MM.1S (cell line): ENCODE measurements at regions not wholly inside any gene's neighbourhood (a gene's known extent, or its start where the extent isn't known, plus 50 kb on each side); places are given as distances from the start of the nearest gene placed in this dataset.

ENCODE experiments used
- DNase-seq: peaks from one replicate; pipeline ENCODE4 v3.0.0-alpha.2; 2015
- H2AFZ ChIP-seq: fragments of 300-600 bp; sonication (generic); 2 replicates; pipeline ENCODE4 v1.6.0; 2016; ENCODE audit warnings: antibody characterized with exemption, low read length
- H3F3A ChIP-seq: fragments of 300-600 bp; sonication (generic); 2 replicates; pipeline ENCODE4 v1.6.1; 2016; ENCODE audit warnings: mild to moderate bottlenecking, antibody characterized with exemption, low read length, moderate library complexity, mixed read lengths; ENCODE audit not compliant: insufficient read depth
- H3K27ac ChIP-seq: fragments of 300-600 bp; sonication (generic); 2 replicates; pipeline ENCODE4 v1.5.1; 2016; ENCODE audit warnings: mild to moderate bottlenecking, low read length
- H3K27me3 ChIP-seq: fragments of 300-600 bp; sonication (generic); replicated peaks from 2 replicates; pipeline ENCODE4 v1.6.0; 2016; ENCODE audit warnings: low read length; ENCODE audit not compliant: insufficient read depth
- H3K36me3 ChIP-seq: fragments of 300-600 bp; sonication (generic); replicated peaks from 2 replicates; pipeline ENCODE4 v1.6.1; 2016; ENCODE audit warnings: mild to moderate bottlenecking, low read length, mixed read lengths; ENCODE audit not compliant: insufficient read depth
- H3K4me1 ChIP-seq: fragments of 300-600 bp; sonication (generic); 2 replicates; pipeline ENCODE4 v1.6.1; 2016; ENCODE audit warnings: low read length, mixed read lengths
- H3K4me2 ChIP-seq: fragments of 300-600 bp; sonication (generic); 2 replicates; pipeline ENCODE4 v1.6.0; 2016; ENCODE audit warnings: low read depth, low read length
- H3K4me3 ChIP-seq: fragments of 300-600 bp; sonication (generic); 2 replicates; pipeline ENCODE4 v1.5.1; 2016; ENCODE audit warnings: low read length, mixed read lengths
- H3K79me2 ChIP-seq: fragments of 300-600 bp; sonication (generic); 2 replicates; pipeline ENCODE4 v1.6.1; 2016; ENCODE audit warnings: mixed run types, low read length, mixed read lengths
- H3K9ac ChIP-seq: fragments of 300-600 bp; sonication (generic); 2 replicates; pipeline ENCODE4 v1.6.1; 2016; ENCODE audit warnings: low read length, mixed read lengths
- H3K9me2 ChIP-seq: fragments of 300-600 bp; sonication (generic); replicated peaks from 2 replicates; pipeline ENCODE4 v1.6.1; 2016; ENCODE audit warnings: mild to moderate bottlenecking, low read length, mixed read lengths; ENCODE audit not compliant: insufficient read depth
- H3K9me3 ChIP-seq: fragments of 300-600 bp; sonication (generic); replicated peaks from 2 replicates; pipeline ENCODE4 v1.6.1; 2016; ENCODE audit warnings: mild to moderate bottlenecking, low read length, mixed read lengths; ENCODE audit not compliant: insufficient read depth
- H4K20me1 ChIP-seq: fragments of 300-600 bp; sonication (generic); 2 replicates; pipeline ENCODE4 v1.6.1; 2016; ENCODE audit warnings: mild to moderate bottlenecking, low read length, moderate library complexity, mixed read lengths; ENCODE audit not compliant: insufficient read depth
- EZH2 ChIP-seq: fragments of 300-600 bp; sonication (generic); optimal IDR thresholded peaks from 2 replicates; pipeline ENCODE3; 2017; ENCODE audit warnings: low read depth, mild to moderate bottlenecking, antibody characterized with exemption, low read length, mixed read lengths
- EZH2phosphoT487 ChIP-seq: fragments of 300-600 bp; sonication (generic); IDR thresholded peaks from 2 replicates; pipeline ENCODE4 v1.6.1; 2018; ENCODE audit warnings: antibody characterized with exemption, low read length
- TF ChIP-seq, protein P1 (sequence below): fragments of 300-600 bp; sonication (generic); IDR thresholded peaks from 2 replicates; pipeline ENCODE4 v1.5.1; 2016; ENCODE audit warnings: antibody characterized with exemption, low read length, mixed read lengths

DNA sequence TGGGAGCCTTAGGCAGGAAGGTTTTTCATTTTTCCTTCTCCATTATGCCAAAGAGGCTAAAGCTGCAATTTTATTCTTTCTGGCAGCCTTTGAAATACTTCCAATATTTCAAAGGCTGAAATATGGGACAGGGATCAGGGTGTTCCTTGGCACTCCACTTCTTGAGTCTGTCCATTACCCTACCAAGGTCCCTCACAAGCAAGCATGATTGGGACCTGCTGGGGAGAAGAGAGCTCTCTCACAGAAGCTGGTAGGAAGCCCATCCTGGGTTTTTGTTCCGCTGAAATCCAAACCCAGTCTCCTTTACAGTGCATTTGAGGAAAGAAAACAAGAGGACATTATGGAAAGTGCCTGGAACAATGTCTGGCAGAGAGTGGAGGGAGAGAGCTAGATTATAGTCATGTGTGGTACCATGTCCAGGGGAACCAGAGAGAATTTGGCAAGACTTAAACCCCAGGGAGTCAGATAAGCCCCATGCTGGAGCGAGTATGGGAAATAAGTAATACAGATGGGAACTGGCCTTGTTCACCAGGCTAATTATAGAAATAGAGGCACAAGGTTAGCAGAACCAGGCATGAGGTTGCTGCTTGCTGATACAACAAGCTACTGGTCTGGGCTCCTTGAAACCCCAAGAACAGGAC, 104.7 kb downstream of the LSM5 start:
- no peaks in the 10 kb centered on the region for H3K79me2 ChIP-seq
- H3K9me3 ChIP-seq, result no peaks in the 10 kb centered on the region
- DNase-seq, result no peak
- H2AFZ ChIP-seq, result no peak overlapping the region
- no peak overlapping the region for H3K4me2 ChIP-seq
- no peaks in the 10 kb centered on the region for H3F3A ChIP-seq
- H3K4me3 ChIP-seq, result no peak overlapping the region
- no peaks in the 10 kb centered on the region for H3K36me3 ChIP-seq
- no peaks in the 10 kb centered on the region for H3K27me3 ChIP-seq
- H4K20me1 ChIP-seq, result no peaks in the 10 kb centered on the region
- H3K4me1 ChIP-seq, result no peaks in the 10 kb centered on the region
- no peaks in the 10 kb centered on the region for H3K9me2 ChIP-seq
- no peak overlapping the region for H3K27ac ChIP-seq
- TF ChIP-seq, protein P1, sequence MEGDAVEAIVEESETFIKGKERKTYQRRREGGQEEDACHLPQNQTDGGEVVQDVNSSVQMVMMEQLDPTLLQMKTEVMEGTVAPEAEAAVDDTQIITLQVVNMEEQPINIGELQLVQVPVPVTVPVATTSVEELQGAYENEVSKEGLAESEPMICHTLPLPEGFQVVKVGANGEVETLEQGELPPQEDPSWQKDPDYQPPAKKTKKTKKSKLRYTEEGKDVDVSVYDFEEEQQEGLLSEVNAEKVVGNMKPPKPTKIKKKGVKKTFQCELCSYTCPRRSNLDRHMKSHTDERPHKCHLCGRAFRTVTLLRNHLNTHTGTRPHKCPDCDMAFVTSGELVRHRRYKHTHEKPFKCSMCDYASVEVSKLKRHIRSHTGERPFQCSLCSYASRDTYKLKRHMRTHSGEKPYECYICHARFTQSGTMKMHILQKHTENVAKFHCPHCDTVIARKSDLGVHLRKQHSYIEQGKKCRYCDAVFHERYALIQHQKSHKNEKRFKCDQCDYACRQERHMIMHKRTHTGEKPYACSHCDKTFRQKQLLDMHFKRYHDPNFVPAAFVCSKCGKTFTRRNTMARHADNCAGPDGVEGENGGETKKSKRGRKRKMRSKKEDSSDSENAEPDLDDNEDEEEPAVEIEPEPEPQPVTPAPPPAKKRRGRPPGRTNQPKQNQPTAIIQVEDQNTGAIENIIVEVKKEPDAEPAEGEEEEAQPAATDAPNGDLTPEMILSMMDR, result no peak
- TF ChIP-seq EZH2phosphoT487, result no peak
- TF ChIP-seq EZH2, result no peak
- H3K9ac ChIP-seq, result no peak overlapping the region

DNA sequence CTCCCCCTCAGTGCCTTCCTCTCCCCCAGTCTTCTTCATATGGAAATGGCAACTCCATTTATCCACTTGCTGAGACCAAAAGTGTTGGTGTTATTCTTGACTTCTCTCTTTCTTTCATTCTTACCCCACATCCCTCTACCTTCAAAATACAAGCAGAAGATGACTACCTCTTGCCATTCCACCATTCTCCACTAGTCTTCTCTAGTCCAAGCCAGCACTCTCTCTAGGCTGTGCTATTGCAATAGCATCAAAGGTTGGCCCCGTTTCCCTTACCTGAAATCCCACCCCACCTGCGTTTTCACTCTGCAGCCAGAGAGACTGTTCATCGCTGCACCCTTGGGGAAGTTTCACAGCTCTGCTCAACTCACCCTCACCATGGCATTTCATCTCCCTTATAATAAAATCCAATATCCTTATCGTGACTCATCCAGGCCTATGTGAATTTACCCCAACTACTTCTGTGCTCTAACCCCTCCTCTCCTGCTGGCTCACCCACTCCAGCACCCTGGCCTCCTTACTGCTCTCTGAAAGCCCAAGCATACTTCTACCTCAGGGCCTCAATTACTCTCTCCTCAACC, 109.1 kb downstream of the LSM5 start:
- no peaks in the 10 kb centered on the region for H3K9me3 ChIP-seq
- no peaks in the 10 kb centered on the region for H4K20me1 ChIP-seq
- no peaks in the 10 kb centered on the region for H3F3A ChIP-seq
- no peaks in the 10 kb centered on the region for H3K36me3 ChIP-seq
- no peak overlapping the region for H3K4me3 ChIP-seq
- no peaks in the 10 kb centered on the region for H3K27me3 ChIP-seq
- no peak for DNase-seq
- H3K9ac ChIP-seq, result no peak overlapping the region
- H3K9me2 ChIP-seq, result no peaks in the 10 kb centered on the region
- H2AFZ ChIP-seq, result no peak overlapping the region
- no peaks in the 10 kb centered on the region for H3K4me1 ChIP-seq
- H3K27ac ChIP-seq, result no peak overlapping the region
- no peaks in the 10 kb centered on the region for H3K79me2 ChIP-seq
- H3K4me2 ChIP-seq, result no peak overlapping the region
- no peak for TF ChIP-seq EZH2phosphoT487
- TF ChIP-seq, protein P1, result no peak
- TF ChIP-seq EZH2, result no peak

DNA sequence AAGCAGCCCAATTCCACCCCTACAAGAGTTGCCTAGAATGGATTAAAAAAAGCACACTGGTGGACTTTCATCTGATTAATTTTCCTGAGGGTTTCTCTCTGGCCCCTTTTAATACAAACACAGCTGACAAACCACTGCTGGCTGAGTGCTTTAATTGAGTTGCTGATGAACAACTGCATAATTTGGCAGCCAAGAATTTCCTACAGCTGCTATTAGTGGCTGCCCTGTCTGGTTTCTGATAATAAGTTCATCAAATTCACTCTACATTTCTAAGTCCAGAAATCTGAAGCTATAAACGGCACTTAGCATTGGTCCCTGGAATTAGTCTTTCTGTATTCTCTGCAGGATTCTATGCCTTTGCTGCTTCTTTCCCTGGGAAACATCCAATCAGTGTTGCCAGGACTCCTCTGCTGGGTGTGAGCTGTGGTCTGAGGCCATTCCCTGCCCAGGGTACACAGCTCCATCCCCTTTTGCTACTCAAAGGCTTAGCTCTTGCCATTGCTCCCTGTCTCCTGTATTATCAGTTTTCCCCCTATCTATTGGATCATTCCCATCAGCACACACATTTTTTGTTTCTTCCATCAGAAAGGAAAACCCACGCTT, 110.6 kb downstream of the LSM5 start:
- Histone ChIP-seq H3K9me3 (no peaks in the 10 kb centered on the region), H2AFZ (no peak overlapping the region), H3K9me2 (no peaks in the 10 kb centered on the region), H3K4me3 (no peak overlapping the region), H3K27me3 (no peaks in the 10 kb centered on the region), H3K79me2 (no peaks in the 10 kb centered on the region), H3K36me3 (no peaks in the 10 kb centered on the region), H3F3A (no peaks in the 10 kb centered on the region), H3K27ac (no peak overlapping the region), H3K4me2 (no peak overlapping the region), H4K20me1 (no peaks in the 10 kb centered on the region), H3K4me1 (no peaks in the 10 kb centered on the region), H3K9ac (no peak overlapping the region)
- DNase-seq, result no peak
- TF ChIP-seq EZH2 (no peak), EZH2phosphoT487 (no peak)
- TF ChIP-seq, protein P1, result no peak
